Keratinocyte (primary cell): ENCODE measurements at regions not wholly inside any gene's neighbourhood (a gene's known extent, or its start where the extent isn't known, plus 50 kb on each side); places are given as distances from the start of the nearest gene placed in this dataset.
A peak's percentile ranks its signal among the peaks of the same experiment; 100 is the strongest.

Experiments
- DNase-seq: peaks from one replicate; pipeline ENCODE4 v3.0.0-alpha.2; 2011; ENCODE audit warnings: low read depth, missing footprints, low spot score
- FAIRE-seq: peaks from 2 replicates; lab custom pipeline; 2011; peaks lifted over from hg19 to GRCh38; lab: Jason Lieb, UNC
- H2AFZ ChIP-seq: 2 replicates; pipeline ENCODE4 v1.6.0; 2012; ENCODE audit warnings: low read length, control low read depth, inconsistent platforms; ENCODE audit not compliant: control insufficient read depth
- H3K27ac ChIP-seq: 2 replicates; pipeline ENCODE4 v1.5.1; 2011; ENCODE audit warnings: low read length; ENCODE audit not compliant: control insufficient read depth, insufficient read depth
- H3K27me3 ChIP-seq: 3 replicates; pipeline ENCODE4 v1.6.0; 2011; ENCODE audit warnings: low read length; ENCODE audit not compliant: control insufficient read depth, insufficient read depth; ENCODE audit errors: extremely low read depth
- H3K36me3 ChIP-seq, 2 experiments: 2 replicates in 1 of 2; 3 replicates in 1 of 2; pipeline ENCODE4 v1.5.1; 2011; ENCODE audit warnings: low read length in 2 of 2, mild to moderate bottlenecking in 1 of 2; ENCODE audit not compliant: control insufficient read depth in 2 of 2, insufficient read depth in 2 of 2; ENCODE audit errors: extremely low read depth in 1 of 2
- H3K4me1 ChIP-seq: 3 replicates; pipeline ENCODE4 v1.5.1; 2011; ENCODE audit warnings: low read length; ENCODE audit not compliant: control insufficient read depth, insufficient read depth; ENCODE audit errors: extremely low read depth
- H3K4me2 ChIP-seq: 3 replicates; pipeline ENCODE4 v1.6.0; 2011; ENCODE audit warnings: low read depth, low read length; ENCODE audit not compliant: control insufficient read depth, insufficient read depth; ENCODE audit errors: extremely low read depth
- H3K4me3 ChIP-seq, 3 experiments: fragments of 200-600 bp in 1 of 3; sonication (generic) in 1 of 3; 2 replicates in 2 of 3; 3 replicates in 1 of 3; pipeline ENCODE4 v1.5.1; 2011 to 2016; ENCODE audit warnings: low read length in 3 of 3, mild to moderate bottlenecking in 3 of 3, control low read depth in 2 of 3, inconsistent platforms in 1 of 3, low read depth in 1 of 3, mixed read lengths in 1 of 3, mixed run types in 1 of 3, moderate library complexity in 1 of 3; ENCODE audit not compliant: control insufficient read depth in 2 of 3, insufficient read depth in 2 of 3; ENCODE audit errors: extremely low read depth in 1 of 3
- H3K79me2 ChIP-seq: 2 replicates; pipeline ENCODE4 v1.6.0; 2012; ENCODE audit warnings: low read length; ENCODE audit not compliant: control insufficient read depth, insufficient read depth
- H3K9ac ChIP-seq: 3 replicates; pipeline ENCODE4 v1.6.0; 2011; ENCODE audit warnings: low read length; ENCODE audit not compliant: control insufficient read depth, insufficient read depth; ENCODE audit errors: extremely low read depth
- H3K9me1 ChIP-seq: 3 replicates; pipeline ENCODE4 v1.6.0; 2011; ENCODE audit warnings: low read length; ENCODE audit not compliant: control insufficient read depth, insufficient read depth; ENCODE audit errors: extremely low read depth
- H3K9me3 ChIP-seq: 2 replicates; pipeline ENCODE4 v1.5.1; 2012; ENCODE audit warnings: low read depth, low read length; ENCODE audit not compliant: control insufficient read depth
- H4K20me1 ChIP-seq: 3 replicates; pipeline ENCODE4 v1.6.0; 2011; ENCODE audit warnings: low read length; ENCODE audit not compliant: control insufficient read depth, insufficient read depth; ENCODE audit errors: extremely low read depth
- CTCF ChIP-seq, 3 experiments: IDR thresholded peaks in 1 of 3; conservative IDR thresholded peaks in 1 of 3; optimal IDR thresholded peaks in 1 of 3; 2 replicates in 2 of 3; 3 replicates in 1 of 3; pipeline versions ENCODE3 to v1.5.1; 2011; ENCODE audit warnings: low read length in 3 of 3, mild to moderate bottlenecking in 3 of 3, moderate library complexity in 2 of 3, control low read depth in 1 of 3, inconsistent platforms in 1 of 3; ENCODE audit not compliant: insufficient read depth in 2 of 3; ENCODE audit errors: extremely low read depth in 1 of 3
- EZH2 ChIP-seq: IDR thresholded peaks from one replicate; pipeline ENCODE4 v1.6.1; 2012; ENCODE audit warnings: inconsistent platforms, mild to moderate bottlenecking, low read length, moderate library complexity
- dilution Hi-C: fragments of 300-500 bp; cut with MboI; formaldehyde crosslinking; loops from one replicate; pipeline ENCODE4 v1.7.0; 2020; ENCODE audit warnings: low sequenced_read_pairs; ENCODE audit not compliant: extremely low pct_ligation_motif_present

DNA sequence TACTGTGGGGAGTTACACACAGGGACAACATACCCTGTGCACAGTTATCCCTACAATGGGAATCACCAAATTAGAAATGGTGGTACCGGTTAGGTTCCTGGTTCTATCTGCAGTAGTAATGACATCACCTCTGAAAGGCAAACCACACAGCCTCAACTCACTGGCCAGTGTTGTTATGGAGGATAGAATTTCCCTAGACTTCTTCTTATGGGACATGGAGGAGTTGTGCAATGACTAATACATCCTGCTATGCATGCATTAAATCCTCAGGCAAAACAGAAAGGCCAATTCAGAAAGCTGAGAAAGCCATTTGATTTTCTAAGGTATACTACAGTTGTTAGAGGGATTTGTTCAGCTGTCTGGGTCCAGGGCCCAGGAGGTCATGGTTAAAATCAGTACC is 439.3 kb downstream of the TMX3 start:
- Histone ChIP-seq H3K9ac (no peak overlapping the region), H3K4me3 (no peak overlapping the region), H3K9me3 (no peaks in the 10 kb centered on the region), H3K4me1 (peaks cover 6% of the 10 kb centered on the region), H3K27ac (no peak overlapping the region), H3K27me3 (no peaks in the 10 kb centered on the region), H4K20me1 (no peaks in the 10 kb centered on the region), H2AFZ (peak overlapping the region; percentile 62), H3K36me3 (no peaks in the 10 kb centered on the region), H3K9me1 (no peaks in the 10 kb centered on the region), H3K79me2 (no peaks in the 10 kb centered on the region), H3K4me2 (no peak overlapping the region)
- dilution Hi-C loops: no loop called here
- FAIRE-seq: peak; percentile 92
- no peak for DNase-seq
- TF ChIP-seq EZH2: no peak
- no peak for TF ChIP-seq CTCF (optimal IDR thresholded peaks at IDR 0.05 in 1 of 3, IDR thresholded peaks at IDR 0.05 in 1 of 3, conservative IDR thresholded peaks at IDR 0.05 in 1 of 3; ENCODE audit: extremely low read depth in 1 of 3, insufficient read depth in 2 of 3, low read length in 3 of 3)

DNA sequence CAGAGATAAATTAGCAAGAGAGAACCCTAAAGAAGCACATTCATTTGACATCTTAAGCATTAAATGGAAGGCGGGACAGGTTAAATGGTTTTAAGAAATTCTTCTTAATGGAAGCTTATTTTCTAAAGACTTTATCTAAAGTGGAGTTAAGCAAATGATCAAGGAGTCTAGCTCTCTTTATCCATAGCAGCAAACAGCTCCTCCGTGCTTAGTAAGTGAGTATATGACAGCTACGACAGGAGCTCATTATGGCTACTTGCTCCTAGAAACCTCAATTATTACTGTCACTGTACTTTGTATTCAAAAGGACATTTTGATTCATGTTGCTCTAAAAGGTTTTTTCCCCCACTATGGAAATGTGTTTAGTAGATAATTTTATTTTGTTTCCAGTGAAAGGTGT is 444.9 kb downstream of the TMX3 start:
- Histone ChIP-seq H3K4me1 (no peaks in the 10 kb centered on the region), H3K9ac (no peak overlapping the region), H4K20me1 (no peaks in the 10 kb centered on the region), H3K9me3 (no peaks in the 10 kb centered on the region), H2AFZ (no peak overlapping the region), H3K27ac (no peak overlapping the region), H3K9me1 (no peaks in the 10 kb centered on the region), H3K27me3 (no peaks in the 10 kb centered on the region), H3K79me2 (no peaks in the 10 kb centered on the region), H3K4me3 (no peak overlapping the region), H3K4me2 (no peak overlapping the region), H3K36me3 (no peaks in the 10 kb centered on the region)
- dilution Hi-C loops: no loop called here
- DNase-seq (no peak), FAIRE-seq (no peak)
- TF ChIP-seq EZH2 (no peak), CTCF (optimal IDR thresholded peaks at IDR 0.05 in 1 of 3, IDR thresholded peaks at IDR 0.05 in 1 of 3, conservative IDR thresholded peaks at IDR 0.05 in 1 of 3; ENCODE audit: extremely low read depth in 1 of 3, insufficient read depth in 2 of 3, low read length in 3 of 3) (no peak)
